ENCODE measurements at regions not wholly inside any gene's neighbourhood (a gene's known extent, or its start where the extent isn't known, plus 50 kb on each side); places are given as distances from the start of the nearest gene placed in this dataset.

GRCh38 chr3:16109929-16110328 is 64.6 kb upstream of the GALNT15 start:
- 23% methylated on average over 3 of the region's 3 CpGs for WGBS (ENCODE audit: insufficient coverage, insufficient replicate concordance, low lambda C conversion rate, missing lambda C conversion rate)
- no peak for TF ChIP-seq SP1 (IDR thresholded peaks at IDR 0.05; ENCODE audit: low read depth, low read length)
- TF ChIP-seq, protein P1, sequence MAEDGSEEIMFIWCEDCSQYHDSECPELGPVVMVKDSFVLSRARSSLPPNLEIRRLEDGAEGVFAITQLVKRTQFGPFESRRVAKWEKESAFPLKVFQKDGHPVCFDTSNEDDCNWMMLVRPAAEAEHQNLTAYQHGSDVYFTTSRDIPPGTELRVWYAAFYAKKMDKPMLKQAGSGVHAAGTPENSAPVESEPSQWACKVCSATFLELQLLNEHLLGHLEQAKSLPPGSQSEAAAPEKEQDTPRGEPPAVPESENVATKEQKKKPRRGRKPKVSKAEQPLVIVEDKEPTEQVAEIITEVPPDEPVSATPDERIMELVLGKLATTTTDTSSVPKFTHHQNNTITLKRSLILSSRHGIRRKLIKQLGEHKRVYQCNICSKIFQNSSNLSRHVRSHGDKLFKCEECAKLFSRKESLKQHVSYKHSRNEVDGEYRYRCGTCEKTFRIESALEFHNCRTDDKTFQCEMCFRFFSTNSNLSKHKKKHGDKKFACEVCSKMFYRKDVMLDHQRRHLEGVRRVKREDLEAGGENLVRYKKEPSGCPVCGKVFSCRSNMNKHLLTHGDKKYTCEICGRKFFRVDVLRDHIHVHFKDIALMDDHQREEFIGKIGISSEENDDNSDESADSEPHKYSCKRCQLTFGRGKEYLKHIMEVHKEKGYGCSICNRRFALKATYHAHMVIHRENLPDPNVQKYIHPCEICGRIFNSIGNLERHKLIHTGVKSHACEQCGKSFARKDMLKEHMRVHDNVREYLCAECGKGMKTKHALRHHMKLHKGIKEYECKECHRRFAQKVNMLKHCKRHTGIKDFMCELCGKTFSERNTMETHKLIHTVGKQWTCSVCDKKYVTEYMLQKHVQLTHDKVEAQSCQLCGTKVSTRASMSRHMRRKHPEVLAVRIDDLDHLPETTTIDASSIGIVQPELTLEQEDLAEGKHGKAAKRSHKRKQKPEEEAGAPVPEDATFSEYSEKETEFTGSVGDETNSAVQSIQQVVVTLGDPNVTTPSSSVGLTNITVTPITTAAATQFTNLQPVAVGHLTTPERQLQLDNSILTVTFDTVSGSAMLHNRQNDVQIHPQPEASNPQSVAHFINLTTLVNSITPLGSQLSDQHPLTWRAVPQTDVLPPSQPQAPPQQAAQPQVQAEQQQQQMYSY (CRISPR knock-in tag; IDR thresholded peaks at IDR 0.05), result no peak
- BruUV-seq (replicated peaks), result no TSS peak
- no peak overlapping the region for H3K4me3 ChIP-seq
- H2AFZ ChIP-seq (ENCODE audit: control insufficient read depth, low read depth, low read length), result no peak overlapping the region
- no peaks in the 10 kb centered on the region for H3K27me3 ChIP-seq (replicated peaks in 1 of 2; ENCODE audit: control insufficient read depth in 2 of 2, insufficient read depth in 2 of 2, low read length in 1 of 2)
- H4K20me1 ChIP-seq (ENCODE audit: control insufficient read depth, insufficient read depth), result no peaks in the 10 kb centered on the region
- ChIA-PET POLR2A (no interaction called here), SMC1A (ENCODE audit: uncharacterized antibody, unreplicated experiment) (no interaction called here), CTCF (no interaction called here), RAD21 (ENCODE audit: unreplicated experiment) (no interaction called here)
- in situ Hi-C loops (cut with MboI) (no loop called here), intact Hi-C loops (cut with micrococcal nuclease; ENCODE audit: unreplicated experiment) (no loop called here)
- no peak overlapping the region for H3K4me2 ChIP-seq (ENCODE audit: control insufficient read depth, insufficient read depth)
- H3K9ac ChIP-seq (ENCODE audit: control insufficient read depth, insufficient read depth, low read length), result no peak overlapping the region
- ATAC-seq, result no peak
- FAIRE-seq, result no peak
- H3K79me2 ChIP-seq (ENCODE audit: control insufficient read depth, insufficient read depth, low read length), result no peaks in the 10 kb centered on the region
- DNase-seq (ENCODE audit: low read depth, low spot score), result no peak
- no peaks in the 10 kb centered on the region for H3K36me3 ChIP-seq (ENCODE audit: control insufficient read depth in 2 of 2, insufficient read depth in 2 of 2, low read length in 1 of 2)
- H3K4me1 ChIP-seq (ENCODE audit: control insufficient read depth, insufficient read depth, low read length), result no peaks in the 10 kb centered on the region
- no peaks in the 10 kb centered on the region; the same call in 1 of the 3 replicates for H3K9me3 ChIP-seq (replicated peaks; ENCODE audit: control insufficient read depth, insufficient read depth, low read length)
- H3K27ac ChIP-seq (ENCODE audit: control insufficient read depth, insufficient read depth), result no peak overlapping the region

GRCh38 chr3:16112910-16113504 is 61.5 kb upstream of the GALNT15 start:
- no peaks in the 10 kb centered on the region; the same call in 1 of the 3 replicates for H3K9me3 ChIP-seq (replicated peaks; ENCODE audit: control insufficient read depth, insufficient read depth, low read length)
- BruUV-seq (replicated peaks), result no TSS peak
- H4K20me1 ChIP-seq (ENCODE audit: control insufficient read depth, insufficient read depth), result no peaks in the 10 kb centered on the region
- SMC1A ChIA-PET (ENCODE audit: uncharacterized antibody, unreplicated experiment), result no interaction called here
- RAD21 ChIA-PET (ENCODE audit: unreplicated experiment), result no interaction called here
- no peak overlapping the region for H3K27ac ChIP-seq (ENCODE audit: control insufficient read depth, insufficient read depth)
- no peaks in the 10 kb centered on the region for H3K4me1 ChIP-seq (ENCODE audit: control insufficient read depth, insufficient read depth, low read length)
- no peaks in the 10 kb centered on the region for H3K36me3 ChIP-seq (ENCODE audit: control insufficient read depth in 2 of 2, insufficient read depth in 2 of 2, low read length in 1 of 2)
- CTCF ChIA-PET, result no interaction called here
- ATAC-seq (no peak), FAIRE-seq (no peak), DNase-seq (ENCODE audit: low read depth, low spot score) (no peak)
- no peak overlapping the region for H2AFZ ChIP-seq (ENCODE audit: control insufficient read depth, low read depth, low read length)
- intact Hi-C loops (cut with micrococcal nuclease; ENCODE audit: unreplicated experiment) (no loop called here), in situ Hi-C loops (cut with MboI) (no loop called here)
- POLR2A ChIA-PET, result no interaction called here
- no peak overlapping the region for H3K4me3 ChIP-seq
- H3K27me3 ChIP-seq (replicated peaks in 1 of 2; ENCODE audit: control insufficient read depth in 2 of 2, insufficient read depth in 2 of 2, low read length in 1 of 2), result no peaks in the 10 kb centered on the region
- no peak overlapping the region for H3K9ac ChIP-seq (ENCODE audit: control insufficient read depth, insufficient read depth, low read length)
- WGBS (ENCODE audit: insufficient coverage, insufficient replicate concordance, low lambda C conversion rate, missing lambda C conversion rate), result 59% methylated on average over 1 of the region's 1 CpG
- no peaks in the 10 kb centered on the region for H3K79me2 ChIP-seq (ENCODE audit: control insufficient read depth, insufficient read depth, low read length)
- no peak overlapping the region for H3K4me2 ChIP-seq (ENCODE audit: control insufficient read depth, insufficient read depth)
- TF ChIP-seq YBX1 (IDR thresholded peaks at IDR 0.05), result no peak
- no peak for TF ChIP-seq POLR2AphosphoS2 (IDR thresholded peaks at IDR 0.05; ENCODE audit: low read depth, low read length)
- no peak for TF ChIP-seq ZBED1 (IDR thresholded peaks at IDR 0.05; ENCODE audit: borderline replicate concordance)
- no peak for TF ChIP-seq POLR2AphosphoS5 (IDR thresholded peaks at IDR 0.05; ENCODE audit: low read length)
- no peak for TF ChIP-seq WRNIP1 (IDR thresholded peaks at IDR 0.05; ENCODE audit: borderline replicate concordance, low read depth, low read length)
- TF ChIP-seq IKZF1 (conservative IDR thresholded peaks at IDR 0.05), result no peak
- no peak for TF ChIP-seq ZSCAN29 (IDR thresholded peaks at IDR 0.05)
- TF ChIP-seq MTA2 (IDR thresholded peaks at IDR 0.05; ENCODE audit: low read depth), result no peak
- TF ChIP-seq TARDBP (IDR thresholded peaks at IDR 0.05; ENCODE audit: borderline replicate concordance), result no peak
- TF ChIP-seq RBBP5 (conservative IDR thresholded peaks at IDR 0.05), result no peak
- TF ChIP-seq DPF2 (IDR thresholded peaks at IDR 0.05), result no peak
- no peak for TF ChIP-seq PAX5 (IDR thresholded peaks at IDR 0.05; ENCODE audit: borderline replicate concordance, low read depth, low read length)
- no peak for TF ChIP-seq USF2 (IDR thresholded peaks at IDR 0.05; ENCODE audit: borderline replicate concordance, low read depth, low read length)
- no peak for TF ChIP-seq SMC3 (IDR thresholded peaks at IDR 0.05; ENCODE audit: borderline replicate concordance, low read length)
- no peak for TF ChIP-seq RB1 (IDR thresholded peaks at IDR 0.05; ENCODE audit: borderline replicate concordance)

Data from GM12878 (cell line).